ENCODE measurements at regions not wholly inside any gene's neighbourhood (a gene's known extent, or its start where the extent isn't known, plus 50 kb on each side); places are given as distances from the start of the nearest gene placed in this dataset.
A peak's percentile ranks its signal among the peaks of the same experiment; 100 is the strongest.

DNA sequence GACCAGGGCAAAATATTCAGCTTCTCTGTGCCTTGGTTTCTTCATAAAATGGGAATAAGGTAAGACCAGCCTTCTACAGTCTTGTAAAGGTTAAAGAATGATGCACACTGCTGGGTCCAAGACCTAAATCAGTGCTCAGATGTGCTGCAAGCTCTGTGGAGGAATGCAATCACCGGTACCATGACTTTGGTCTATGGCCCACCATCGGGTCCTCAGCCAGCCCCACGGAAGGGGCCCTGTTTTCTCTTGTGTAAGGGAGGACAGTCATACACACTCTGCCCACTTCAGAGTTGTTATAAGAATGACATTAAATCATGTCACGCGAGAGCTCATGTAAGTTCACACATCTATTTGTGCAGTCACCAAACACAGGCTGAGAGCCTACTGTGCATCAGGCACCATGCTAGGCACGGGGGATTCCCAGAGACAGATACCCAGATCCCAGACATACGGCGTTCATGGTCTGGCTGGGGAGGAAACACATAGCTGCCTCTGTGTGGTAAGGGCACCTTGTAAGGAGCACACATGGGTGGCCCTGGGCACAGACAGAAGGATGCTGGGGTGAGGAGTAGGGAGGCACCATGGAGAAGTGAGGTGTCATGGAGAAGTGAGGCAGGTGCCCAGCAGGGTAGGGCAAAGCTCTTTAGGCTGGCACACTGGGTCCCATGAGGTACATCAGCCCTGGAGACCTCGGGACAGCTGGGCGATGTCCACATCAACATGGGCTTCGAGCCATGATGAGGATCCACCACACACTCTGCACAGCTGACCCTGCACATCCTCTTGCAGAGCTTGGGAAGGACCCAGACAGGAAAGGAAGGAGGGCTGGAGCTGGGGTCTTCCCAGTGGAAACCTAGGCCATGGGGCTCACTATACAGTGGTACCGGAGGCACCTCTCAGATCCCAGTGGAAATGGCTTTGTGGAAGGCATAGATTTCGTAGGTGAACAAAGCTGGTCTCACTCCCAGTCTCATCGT lies 190.4 kb upstream of the DIO3 start:
- WGBS, 2 donors, result 93 to 94% methylated on average over 14 of the region's 14 CpGs
- no peak for DNase-seq (ENCODE audit: low spot score in 2 of 2)
- no peak overlapping the region for H3K4me3 ChIP-seq (ENCODE audit: low read depth, poor library complexity, severe bottlenecking)
- intact Hi-C loops (cut with DNase I; ENCODE audit: low total_unique reads), result no loop called here
- TF ChIP-seq POLR2A (IDR thresholded peaks at IDR 0.05), result no peak
- TF ChIP-seq, protein P1, sequence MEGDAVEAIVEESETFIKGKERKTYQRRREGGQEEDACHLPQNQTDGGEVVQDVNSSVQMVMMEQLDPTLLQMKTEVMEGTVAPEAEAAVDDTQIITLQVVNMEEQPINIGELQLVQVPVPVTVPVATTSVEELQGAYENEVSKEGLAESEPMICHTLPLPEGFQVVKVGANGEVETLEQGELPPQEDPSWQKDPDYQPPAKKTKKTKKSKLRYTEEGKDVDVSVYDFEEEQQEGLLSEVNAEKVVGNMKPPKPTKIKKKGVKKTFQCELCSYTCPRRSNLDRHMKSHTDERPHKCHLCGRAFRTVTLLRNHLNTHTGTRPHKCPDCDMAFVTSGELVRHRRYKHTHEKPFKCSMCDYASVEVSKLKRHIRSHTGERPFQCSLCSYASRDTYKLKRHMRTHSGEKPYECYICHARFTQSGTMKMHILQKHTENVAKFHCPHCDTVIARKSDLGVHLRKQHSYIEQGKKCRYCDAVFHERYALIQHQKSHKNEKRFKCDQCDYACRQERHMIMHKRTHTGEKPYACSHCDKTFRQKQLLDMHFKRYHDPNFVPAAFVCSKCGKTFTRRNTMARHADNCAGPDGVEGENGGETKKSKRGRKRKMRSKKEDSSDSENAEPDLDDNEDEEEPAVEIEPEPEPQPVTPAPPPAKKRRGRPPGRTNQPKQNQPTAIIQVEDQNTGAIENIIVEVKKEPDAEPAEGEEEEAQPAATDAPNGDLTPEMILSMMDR (IDR thresholded peaks at IDR 0.05), result no peak

DNA sequence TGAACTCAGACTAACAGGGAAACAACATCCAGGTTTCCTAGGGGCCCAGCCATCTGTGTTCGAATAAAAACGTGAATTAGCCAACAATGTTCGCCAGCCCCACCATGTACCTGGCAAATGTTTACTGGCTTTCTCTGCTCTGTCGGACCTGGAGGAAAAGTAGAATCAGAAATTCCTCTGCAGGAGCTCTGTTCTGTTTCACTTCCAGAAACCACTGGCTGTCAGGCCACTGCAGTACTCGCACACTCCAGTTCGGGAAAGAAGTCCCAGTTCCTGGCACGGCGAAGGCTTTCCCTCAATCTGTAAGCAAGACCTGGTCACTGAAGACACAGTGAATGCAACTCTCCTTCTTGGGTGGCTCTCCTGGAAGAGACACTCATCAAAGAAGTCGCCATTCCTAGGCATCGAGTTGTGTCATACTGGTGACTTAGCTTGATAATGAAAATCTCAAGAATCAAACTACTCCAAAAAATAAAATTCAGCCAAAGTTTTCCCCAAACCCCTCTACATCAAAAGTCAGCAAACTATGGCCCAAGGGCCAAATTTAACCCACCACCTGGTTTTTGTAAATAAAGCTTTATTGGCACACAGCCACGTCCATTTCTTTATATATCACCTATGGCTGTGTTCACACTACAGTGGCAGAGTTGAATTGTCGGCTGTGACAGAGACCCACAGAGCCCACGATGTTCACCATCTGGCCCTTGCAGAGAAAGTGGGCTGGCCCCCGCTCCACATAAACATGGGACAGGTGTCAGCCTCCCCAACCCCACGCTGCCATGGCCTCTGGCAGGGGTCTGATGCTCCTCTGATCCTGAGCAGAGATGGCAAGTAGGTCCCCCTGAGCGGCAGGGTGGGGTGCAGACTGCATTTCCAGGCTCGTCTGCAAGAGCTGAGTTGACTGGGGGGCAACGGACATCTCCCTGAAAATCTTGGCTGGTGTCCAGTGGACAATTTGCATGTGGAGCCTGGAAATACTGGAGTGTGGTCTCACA lies 189.2 kb upstream of the DIO3 start:
- intact Hi-C loops (cut with DNase I; ENCODE audit: low total_unique reads), result no loop called here
- 75 to 81% methylated on average over 18 of the region's 18 CpGs for WGBS, 2 donors
- DNase-seq (ENCODE audit: low spot score in 2 of 2), result peak in 1 of 2 donors; percentile 63
- TF ChIP-seq, protein P1 (IDR thresholded peaks at IDR 0.05), result no peak
- no peak for TF ChIP-seq POLR2A (IDR thresholded peaks at IDR 0.05)
- no peak overlapping the region for H3K4me3 ChIP-seq (ENCODE audit: low read depth, poor library complexity, severe bottlenecking)

DNA sequence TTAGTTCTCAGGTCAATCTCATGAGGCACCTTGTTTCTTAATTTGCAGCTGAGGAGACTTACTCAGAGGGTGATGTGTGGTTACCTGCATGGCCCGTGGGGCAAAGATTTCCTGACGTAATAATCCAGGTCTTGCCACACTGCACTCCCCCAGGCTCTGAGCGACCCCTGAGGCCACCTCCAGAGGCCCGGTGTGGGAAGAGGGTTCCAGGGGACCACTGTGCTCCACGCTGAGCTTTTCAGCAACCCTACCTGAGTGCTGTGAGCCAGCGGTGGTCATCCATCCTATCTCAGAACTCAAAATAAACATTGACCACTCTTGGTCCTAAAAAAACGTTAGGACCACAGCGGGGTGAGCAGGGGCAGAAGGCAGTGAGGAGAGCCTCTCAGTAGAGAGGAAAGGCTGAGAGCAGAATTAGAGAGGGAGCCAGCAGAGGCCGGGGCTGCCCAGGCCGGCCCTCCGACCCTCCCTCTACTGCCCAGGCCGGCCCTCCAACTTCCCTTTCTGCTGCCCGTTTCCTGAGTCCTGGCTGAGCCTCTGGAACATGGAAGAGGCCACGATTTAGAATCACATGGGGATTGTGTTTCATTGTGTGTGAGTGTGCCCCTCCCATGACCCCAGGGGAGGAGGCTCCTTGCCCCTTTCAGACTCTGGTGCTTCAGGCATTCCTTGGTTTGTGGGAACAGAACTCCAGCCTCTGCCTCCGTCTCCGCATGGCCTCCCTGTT lies 188.2 kb upstream of the DIO3 start:
- no peak overlapping the region for H3K4me3 ChIP-seq (ENCODE audit: low read depth, poor library complexity, severe bottlenecking)
- TF ChIP-seq, protein P1 (IDR thresholded peaks at IDR 0.05), result no peak
- no peak for TF ChIP-seq POLR2A (IDR thresholded peaks at IDR 0.05)
- intact Hi-C loops (cut with DNase I; ENCODE audit: low total_unique reads), result no loop called here
- peak in 1 of 2 donors; percentile 46 for DNase-seq (ENCODE audit: low spot score in 2 of 2)
- 74 to 80% methylated on average over 16 of the region's 16 CpGs for WGBS, 2 donors

DNA sequence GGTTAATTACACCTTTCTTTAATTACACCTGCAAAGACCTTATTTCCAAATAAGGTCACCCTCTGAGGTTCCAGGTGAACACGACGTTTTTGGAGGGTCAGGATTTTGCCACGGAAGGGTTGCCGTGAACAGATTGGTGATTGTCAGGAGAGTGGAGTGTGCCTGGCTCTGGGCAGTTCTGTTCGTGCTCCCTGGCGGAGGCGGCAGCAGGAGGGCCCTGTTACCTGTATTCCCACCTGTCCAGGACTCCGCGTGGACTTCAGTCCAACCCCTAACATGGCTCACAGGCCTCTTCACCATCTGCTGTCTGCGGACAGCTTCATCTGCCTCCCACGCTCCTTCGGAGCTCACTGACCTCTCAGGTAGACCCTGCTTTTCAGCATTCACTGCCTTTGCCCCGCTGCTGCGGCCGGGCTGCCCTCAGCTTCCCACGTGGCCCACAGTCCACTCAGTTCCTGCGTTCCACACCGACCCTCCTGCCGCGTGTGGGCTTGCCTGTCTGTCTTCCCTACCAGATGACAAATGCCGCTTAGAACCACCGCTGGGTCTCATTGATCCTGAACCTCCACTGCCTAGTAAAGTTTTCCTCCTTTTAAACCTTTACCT lies 187.5 kb upstream of the DIO3 start:
- WGBS, 2 donors, result 90 to 91% methylated on average over 22 of the region's 22 CpGs
- TF ChIP-seq, protein P1 (IDR thresholded peaks at IDR 0.05), result no peak
- no peak for TF ChIP-seq POLR2A (IDR thresholded peaks at IDR 0.05)

More for the DNA sequence above, 187.5 kb upstream of the DIO3 start:
- H3K4me3 ChIP-seq (ENCODE audit: low read depth, poor library complexity, severe bottlenecking), result no peak overlapping the region
- intact Hi-C loops (cut with DNase I; ENCODE audit: low total_unique reads), result no loop called here
- DNase-seq (ENCODE audit: low spot score in 2 of 2), result peak in 1 of 2 donors; percentile 58
